Tibial nerve (tissue), 4 donors: ENCODE measurements at regions not wholly inside any gene's neighbourhood (a gene's known extent, or its start where the extent isn't known, plus 50 kb on each side); places are given as distances from the start of the nearest gene placed in this dataset.

Experiments
- EP300 ChIP-seq, 2 donors: sonication (generic); formaldehyde crosslinking; IDR thresholded peaks; one replicate each; pipeline ENCODE4 v1.6.1; 2017; ENCODE audit warnings: antibody characterized with exemption in 2 of 2, mild to moderate bottlenecking in 1 of 2
- POLR2A ChIP-seq, 2 donors: fragments of 450-650 bp; IDR thresholded peaks; one replicate each; pipeline ENCODE4 v1.6.1; 2017; ENCODE audit warnings: antibody characterized with exemption in 2 of 2, mild to moderate bottlenecking in 2 of 2, moderate library complexity in 2 of 2
- TF ChIP-seq, protein P1 (sequence below), 5 experiments: fragments of 200-600 bp in 3 of 5; fragments of 450-650 bp in 2 of 5; sonication (generic) in 3 of 5; IDR thresholded peaks; one replicate each; pipeline ENCODE4 v1.5.1; 2016 to 2019; ENCODE audit warnings: antibody characterized with exemption in 5 of 5, mild to moderate bottlenecking in 3 of 5, moderate library complexity in 2 of 5

DNA sequence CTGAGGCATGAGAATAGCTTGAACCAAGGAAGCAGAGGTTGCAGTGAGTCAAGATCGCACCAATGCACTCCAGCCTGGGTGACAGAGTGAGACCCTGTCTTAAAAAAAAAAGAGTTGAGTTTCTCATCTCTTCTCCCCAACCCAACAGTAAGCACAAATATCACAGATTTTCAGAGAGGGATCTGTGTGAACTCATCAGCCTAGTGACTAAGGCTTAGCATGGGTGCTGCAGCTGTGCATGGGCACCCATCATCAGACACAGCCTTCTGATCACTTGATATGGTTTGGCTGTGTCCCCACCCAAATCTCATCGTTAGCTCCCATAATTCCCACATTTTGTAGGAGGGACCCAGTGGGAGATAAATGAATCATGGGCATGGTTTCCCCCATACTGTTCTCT, 298.9 kb downstream of the PCNX1 start:
- TF ChIP-seq, protein P1, sequence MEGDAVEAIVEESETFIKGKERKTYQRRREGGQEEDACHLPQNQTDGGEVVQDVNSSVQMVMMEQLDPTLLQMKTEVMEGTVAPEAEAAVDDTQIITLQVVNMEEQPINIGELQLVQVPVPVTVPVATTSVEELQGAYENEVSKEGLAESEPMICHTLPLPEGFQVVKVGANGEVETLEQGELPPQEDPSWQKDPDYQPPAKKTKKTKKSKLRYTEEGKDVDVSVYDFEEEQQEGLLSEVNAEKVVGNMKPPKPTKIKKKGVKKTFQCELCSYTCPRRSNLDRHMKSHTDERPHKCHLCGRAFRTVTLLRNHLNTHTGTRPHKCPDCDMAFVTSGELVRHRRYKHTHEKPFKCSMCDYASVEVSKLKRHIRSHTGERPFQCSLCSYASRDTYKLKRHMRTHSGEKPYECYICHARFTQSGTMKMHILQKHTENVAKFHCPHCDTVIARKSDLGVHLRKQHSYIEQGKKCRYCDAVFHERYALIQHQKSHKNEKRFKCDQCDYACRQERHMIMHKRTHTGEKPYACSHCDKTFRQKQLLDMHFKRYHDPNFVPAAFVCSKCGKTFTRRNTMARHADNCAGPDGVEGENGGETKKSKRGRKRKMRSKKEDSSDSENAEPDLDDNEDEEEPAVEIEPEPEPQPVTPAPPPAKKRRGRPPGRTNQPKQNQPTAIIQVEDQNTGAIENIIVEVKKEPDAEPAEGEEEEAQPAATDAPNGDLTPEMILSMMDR (IDR thresholded peaks at IDR 0.05): no peak
- no peak for TF ChIP-seq POLR2A (IDR thresholded peaks at IDR 0.05)
- TF ChIP-seq EP300 (IDR thresholded peaks at IDR 0.05): no peak
